Fibroblast of lung (primary cell): ENCODE measurements at regions not wholly inside any gene's neighbourhood (a gene's known extent, or its start where the extent isn't known, plus 50 kb on each side); places are given as distances from the start of the nearest gene placed in this dataset.

Experiments used
- CTCF ChIP-seq, 2 donors: IDR thresholded peaks in 1 of 2; conservative IDR thresholded peaks in 1 of 2; 1 replicate in 1 of 2; 2 replicates in 1 of 2; pipeline ENCODE4 v1.5.1; 2011 to 2012; ENCODE audit warnings: low read length in 2 of 2, control low read depth in 1 of 2, inconsistent platforms in 1 of 2, low read depth in 1 of 2, mild to moderate bottlenecking in 1 of 2
- EZH2 ChIP-seq: IDR thresholded peaks from 2 replicates; pipeline ENCODE4 v1.5.1; 2012; ENCODE audit warnings: low read length, control low read depth, mild to moderate bottlenecking; ENCODE audit errors: missing control alignments

GRCh38 chr11:80782135-80782885 lies 1341.5 kb upstream of the TENM4 start:
- TF ChIP-seq CTCF (conservative IDR thresholded peaks at IDR 0.05 in 1 of 2, IDR thresholded peaks at IDR 0.05 in 1 of 2; ENCODE audit: low read depth in 1 of 2, low read length in 2 of 2) (no peak), EZH2 (no peak)
